ENCODE measurements at regions not wholly inside any gene's neighbourhood (a gene's known extent, or its start where the extent isn't known, plus 50 kb on each side); places are given as distances from the start of the nearest gene placed in this dataset.
A peak's percentile ranks its signal among the peaks of the same experiment; 100 is the strongest.

DNA sequence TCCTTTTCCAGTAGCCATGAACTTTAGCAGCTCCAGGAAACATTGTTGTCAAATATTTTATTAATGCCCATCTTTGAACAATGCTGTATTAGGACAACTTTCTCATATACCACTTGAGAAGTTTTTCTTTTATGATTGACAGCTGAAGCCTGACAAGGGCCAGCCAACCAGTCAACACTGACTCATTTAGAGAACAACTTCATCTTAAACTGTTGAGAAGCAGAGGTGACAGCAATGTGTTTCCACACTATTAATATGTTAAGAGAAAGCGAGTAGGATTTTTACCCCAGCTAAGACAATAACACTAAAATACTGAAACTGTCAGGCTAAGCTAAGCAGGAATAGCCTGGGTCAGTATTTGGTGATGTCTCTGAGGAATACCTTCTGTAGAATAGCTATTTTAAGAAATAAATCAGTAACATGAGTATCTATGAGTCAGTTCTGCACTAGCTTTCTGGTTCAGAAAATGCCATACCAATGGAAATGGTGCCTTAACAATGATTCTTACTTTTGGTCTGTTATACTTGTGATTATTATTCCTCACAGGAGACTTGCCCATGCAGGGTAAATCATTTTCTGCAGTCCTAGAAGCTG lies 168.8 kb upstream of the POT1 start:
- DNase-seq = no peak

DNA sequence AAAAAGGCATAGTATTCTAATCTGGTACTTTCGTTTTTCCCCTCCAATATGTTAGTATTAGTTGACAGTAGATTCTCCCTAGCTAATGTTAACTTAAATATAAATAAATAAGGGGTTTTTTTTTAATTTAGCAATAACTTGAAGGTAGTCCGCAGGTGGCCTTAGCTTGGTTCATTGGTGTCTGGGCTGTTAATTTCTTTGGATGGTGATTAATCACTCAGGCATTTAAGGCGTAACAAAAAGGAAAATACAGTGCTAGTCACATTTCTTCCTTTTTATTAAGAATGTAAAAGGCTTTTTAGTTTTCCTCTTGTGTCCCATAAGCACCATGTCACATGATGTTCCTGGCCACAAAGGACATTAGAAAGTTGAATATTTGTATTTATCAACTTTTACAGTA lies 161.0 kb upstream of the POT1 start:
- DNase-seq = no peak

DNA sequence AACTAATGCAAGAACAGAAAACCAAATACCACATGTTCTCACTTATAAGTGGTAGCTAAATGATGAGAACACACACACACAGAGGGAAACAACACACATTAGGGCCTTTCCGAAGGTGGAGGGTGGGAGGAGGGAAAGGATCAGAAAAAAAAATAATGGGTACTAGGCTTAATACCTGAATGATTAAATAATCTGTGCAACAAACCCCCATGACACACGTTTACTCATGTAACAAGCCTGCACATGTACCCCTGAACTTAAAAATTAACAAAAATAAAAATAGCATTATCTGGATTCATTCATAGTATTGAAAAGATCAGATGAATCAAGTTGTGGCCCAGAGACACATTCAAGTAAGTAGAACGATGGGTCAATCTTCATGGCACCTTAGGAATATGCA lies 159.5 kb upstream of the POT1 start:
- DNase-seq = no peak

DNA sequence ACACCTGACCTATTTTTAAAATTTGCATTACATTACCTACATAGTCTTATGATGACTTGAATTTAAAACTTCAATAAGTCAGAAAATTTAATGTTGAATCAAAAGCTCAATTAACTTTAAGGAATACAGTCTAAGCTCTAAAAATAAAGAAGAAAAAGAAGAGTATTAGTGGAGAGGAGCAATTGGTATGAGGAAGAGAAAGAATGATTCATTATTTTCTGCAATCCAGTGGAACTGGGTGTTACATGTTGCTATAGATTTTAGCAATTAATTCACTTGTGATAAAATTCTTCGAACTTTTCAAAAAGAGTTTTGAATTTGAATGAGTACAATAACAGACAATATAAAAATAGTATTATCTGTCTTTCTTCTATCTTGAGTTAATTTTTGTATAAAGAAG lies 158.9 kb upstream of the POT1 start:
- no peak for DNase-seq

DNA sequence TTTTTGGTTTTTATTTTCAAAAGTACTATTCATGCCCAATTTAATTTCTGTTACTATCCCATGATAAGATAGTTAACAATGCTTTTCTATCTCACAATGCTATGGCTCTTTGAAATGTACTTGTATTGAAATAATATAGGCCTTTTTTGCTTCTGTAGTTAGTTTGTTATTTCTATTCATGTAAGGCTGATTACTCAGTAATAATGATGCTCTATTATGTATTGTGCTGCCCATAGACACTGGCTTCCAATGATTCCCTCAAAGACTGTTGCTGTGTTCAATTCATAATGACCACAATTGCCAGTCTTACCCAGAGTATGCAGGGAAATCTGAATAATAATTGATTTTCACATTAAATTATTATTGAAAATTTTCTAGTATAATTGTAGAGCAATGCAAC lies 155.5 kb upstream of the POT1 start:
- DNase-seq = no peak

DNA sequence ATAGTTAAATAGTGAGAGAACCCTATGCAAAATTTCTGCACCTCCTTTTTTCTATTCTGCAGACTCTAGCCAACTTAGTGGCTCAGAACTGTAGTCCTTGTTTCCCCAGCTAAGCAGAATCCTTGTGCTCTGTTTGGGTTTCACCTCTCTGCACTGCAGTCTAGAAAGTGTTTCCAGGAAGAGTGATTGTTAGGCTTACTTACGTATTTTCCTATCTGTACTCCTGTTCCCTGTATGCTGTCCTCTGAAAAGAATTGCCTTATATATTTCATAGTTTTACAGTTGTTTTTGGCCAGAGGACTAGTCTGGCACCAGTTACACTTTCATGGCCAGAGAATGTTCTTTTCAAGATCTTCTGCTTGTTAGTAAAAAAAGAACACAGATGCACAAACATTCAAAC lies 154.6 kb upstream of the POT1 start:
- no peak for DNase-seq

DNA sequence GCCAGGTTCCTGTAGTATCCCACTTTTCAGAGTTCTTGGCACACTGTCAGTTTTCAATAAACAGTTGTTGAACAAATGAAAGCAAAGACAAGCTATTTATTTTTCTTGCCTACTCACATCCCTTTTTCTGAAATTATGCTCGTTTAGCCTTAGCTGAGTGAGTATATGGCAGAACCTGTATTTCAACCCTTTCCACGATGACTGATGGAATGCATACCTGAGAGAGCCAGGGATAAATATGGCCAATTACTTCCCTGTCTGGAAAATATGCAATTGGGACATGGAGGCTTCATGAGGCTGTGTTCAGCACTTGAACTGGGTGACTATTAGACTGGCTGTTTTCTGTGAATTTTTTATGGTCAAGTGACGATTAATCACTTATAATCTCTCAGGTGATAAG lies 144.5 kb upstream of the POT1 start:
- DNase-seq = no peak

DNA sequence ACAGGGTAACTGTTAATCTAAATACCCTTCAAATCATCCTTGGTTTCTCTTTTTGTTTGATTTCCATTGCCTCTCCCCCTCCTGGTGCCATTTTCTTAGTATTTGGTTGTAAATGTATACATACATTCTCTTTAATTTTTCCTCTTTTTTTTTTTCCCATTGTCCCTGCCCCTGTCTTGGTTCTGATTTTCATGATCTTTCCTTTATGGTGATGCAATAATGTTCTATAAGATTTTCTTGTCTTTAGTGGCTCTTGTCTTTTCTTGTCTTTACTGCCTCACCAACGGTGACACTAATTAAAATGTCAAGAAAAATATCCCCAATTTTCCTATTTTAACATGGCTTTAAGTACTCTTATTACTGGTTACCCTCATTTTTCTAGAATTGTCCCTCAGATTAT lies 135.9 kb upstream of the POT1 start:
- DNase-seq = no peak

DNA sequence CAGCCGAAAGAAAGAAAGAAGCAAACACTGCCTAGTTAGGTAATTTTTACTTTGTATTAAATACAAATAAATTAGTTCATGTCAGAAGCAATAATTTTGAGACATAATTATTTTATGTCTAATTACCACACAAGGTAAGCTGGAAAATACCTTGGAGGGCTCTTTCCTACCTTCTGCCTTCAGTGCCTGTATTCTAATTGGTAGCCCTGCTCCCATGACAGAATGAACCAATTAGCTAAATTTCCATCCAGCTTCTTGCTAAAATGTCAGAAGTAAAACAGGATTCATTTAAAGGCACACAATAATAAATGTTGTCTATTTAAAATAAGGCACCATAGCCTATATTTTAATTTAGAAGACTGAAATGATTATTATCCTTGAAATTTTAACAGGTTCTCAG lies 135.4 kb upstream of the POT1 start:
- no peak for DNase-seq

DNA sequence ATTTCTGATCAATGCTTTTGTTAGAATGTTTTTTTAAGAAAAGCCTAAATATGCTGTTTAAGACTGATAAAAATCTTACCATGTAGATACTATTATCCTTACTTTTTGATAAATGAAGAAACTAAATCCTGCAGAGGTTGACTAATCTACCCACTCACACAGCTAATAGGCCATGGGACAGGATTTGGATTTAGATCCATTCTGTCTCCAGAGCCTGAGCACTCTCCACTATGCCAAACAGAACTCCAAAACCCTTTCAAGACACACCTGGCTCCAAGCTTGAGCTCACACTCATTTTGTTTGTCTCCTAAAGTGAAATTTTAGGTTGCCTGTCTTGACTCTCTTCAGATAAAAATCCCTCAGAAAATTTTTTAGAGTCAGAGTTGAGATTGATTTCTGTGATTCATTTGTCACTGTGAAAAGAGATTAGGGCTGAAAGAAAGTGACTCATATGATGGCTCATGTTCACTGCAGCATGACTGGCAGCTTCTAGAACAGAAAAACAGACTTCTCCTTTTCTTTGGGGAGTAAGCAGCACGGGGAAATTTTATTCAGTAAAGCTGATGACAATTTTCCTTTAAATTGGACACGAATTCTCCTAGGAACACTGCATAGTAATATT lies 132.3 kb upstream of the POT1 start:
- peak; percentile 37 for DNase-seq

DNA sequence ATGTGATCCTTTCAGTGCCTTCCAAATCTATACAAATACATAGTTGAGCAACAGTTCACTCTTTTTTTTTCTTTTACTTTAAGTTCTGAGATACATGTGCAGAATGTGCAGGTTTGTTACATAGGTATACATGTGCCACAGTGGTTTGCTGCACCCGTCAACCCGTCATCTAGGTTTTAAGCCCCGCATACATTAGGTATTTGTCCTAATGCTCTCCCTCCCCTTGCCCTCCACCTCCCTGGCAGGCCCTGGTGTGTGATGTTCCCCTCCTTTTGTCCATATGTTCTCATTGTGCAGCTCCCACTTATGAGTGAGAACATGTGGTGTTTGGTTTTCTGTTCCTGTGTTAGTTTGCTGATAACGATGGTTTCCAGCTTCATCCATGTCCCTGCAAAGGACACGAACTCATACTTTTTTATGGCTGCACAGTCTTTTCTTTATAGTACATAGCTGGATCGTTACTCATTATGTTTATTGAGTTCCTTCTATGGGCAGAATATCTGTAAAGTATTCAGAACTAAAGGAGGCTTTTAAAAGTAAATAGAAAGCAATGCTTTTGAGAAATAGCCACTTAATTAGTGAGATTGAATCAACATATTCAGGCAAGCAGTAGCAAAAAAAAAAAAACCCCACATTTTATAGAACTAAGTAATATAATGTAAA lies 131.6 kb upstream of the POT1 start:
- DNase-seq = peak; percentile 20

DNA sequence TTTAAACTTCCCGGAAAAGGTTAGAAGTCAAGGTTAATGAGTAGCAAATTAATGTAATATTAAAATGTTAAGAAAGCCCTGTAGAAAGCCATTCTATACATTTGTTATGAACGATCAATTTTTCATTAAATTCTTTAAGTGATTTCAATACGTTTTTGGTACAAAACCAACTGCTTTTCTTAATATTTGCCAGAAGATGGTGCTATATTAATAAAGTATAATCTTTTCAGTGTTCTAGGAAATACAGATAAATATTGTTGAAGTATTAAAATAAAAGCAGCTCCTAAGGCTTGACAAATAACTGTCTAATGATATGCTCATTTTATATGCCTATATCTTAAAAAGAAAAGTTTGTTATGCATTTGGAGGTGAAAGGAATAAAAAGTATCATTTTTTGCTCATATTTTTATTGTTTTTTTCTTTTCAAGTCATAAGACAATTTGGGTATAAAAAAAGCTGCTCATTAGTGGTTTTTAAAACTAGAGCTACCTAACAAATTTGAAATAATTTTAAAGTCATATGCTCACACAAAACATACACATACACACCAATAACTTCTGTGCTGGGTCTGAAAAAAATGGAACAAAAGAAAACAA lies 130.3 kb upstream of the POT1 start:
- peak; percentile 8 for DNase-seq

DNA sequence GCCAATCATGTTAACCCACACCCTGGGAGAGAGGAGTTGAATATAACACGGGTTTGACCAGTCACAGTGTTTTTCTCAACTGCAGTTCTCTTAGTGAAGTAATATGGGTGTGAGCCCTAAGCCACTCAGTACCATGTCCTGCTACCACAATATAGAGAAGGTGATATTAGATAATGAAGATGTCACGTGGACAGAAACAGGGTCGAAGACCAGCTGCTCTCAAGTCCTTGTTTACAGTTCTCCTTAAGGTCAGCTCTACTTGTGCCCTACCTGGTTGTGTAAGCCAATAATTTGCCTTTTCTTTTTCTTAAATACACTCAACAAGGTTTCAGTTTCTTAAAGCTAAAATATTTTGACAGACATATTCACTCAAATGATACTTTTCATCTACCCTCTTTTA lies 128.3 kb upstream of the POT1 start:
- DNase-seq = no peak

DNA sequence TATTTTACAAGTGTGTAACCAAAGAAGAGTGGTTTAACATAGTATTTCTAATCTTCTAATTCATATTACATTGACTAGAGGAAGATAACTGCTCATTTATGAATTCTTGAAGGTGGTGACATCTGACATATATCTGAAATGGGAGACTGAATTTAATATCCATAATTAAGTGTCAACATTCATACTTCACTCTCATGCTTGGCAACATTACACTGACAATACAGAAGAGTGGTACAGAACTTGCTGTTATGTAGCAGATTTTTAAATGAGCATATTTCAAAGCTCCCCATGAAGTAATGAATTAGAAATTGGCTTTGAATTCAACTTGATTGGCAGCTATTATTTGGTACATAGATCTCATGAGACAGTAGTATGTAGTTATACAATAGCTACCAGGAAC lies 125.8 kb upstream of the POT1 start:
- no peak for DNase-seq

DNA sequence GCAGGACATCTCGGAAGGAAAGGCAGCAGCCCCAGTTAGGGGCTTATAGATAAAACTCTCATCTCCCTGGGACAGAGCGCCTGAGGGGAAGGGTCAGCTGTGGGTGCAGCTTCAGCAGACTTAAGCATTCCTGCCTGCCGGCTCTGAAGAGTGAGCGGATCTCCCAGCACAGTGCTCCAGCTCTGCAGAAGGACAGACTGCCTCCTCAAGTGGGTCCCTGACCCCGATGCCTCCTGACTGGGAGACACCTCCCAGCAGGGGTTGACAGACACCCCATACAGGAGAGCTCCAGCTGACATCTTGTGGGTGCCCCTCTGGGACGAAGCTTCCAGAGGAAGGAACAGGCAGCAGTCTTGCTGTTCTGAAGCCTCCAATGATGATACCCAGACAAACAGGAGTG lies 117.1 kb upstream of the POT1 start:
- no peak for DNase-seq

DNA sequence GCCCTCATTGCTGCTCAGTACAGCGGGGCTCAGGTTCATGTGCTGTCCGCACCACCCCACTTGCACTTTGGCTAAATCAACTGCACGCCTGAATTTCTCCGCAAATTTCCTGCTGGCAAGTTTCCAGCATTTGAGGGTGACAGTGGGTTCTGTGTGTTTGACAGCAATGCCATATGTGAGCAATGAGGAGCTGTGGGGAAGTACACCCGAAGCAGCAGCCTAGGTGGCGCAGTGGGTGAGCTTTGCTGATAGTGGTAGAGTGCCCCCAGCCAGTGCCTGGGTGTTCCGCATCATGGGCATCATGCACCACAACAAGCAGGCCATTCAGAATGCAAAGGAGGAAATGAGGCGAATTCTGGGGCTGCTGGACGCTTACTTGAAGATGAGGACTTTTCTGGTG lies 103.9 kb upstream of the POT1 start:
- DNase-seq = no peak

DNA sequence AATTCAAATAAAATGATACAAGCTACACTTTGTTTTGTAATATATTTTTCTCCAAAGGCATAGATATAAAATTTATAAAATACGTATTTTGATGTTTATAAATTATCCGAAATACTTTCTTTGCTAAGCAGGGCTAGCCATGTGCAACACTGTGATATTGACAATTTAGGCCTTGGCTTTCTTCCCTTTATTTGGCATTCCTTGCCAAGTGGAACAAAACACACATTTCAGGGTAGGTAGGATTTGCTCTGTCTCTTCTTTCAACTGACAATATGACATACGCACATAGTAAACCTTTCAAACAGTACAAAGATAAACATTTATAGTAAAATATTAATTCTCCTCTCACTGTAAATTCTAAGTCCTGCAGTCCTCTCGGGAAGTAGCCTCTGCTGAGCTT lies 103.3 kb upstream of the POT1 start:
- DNase-seq = no peak

DNA sequence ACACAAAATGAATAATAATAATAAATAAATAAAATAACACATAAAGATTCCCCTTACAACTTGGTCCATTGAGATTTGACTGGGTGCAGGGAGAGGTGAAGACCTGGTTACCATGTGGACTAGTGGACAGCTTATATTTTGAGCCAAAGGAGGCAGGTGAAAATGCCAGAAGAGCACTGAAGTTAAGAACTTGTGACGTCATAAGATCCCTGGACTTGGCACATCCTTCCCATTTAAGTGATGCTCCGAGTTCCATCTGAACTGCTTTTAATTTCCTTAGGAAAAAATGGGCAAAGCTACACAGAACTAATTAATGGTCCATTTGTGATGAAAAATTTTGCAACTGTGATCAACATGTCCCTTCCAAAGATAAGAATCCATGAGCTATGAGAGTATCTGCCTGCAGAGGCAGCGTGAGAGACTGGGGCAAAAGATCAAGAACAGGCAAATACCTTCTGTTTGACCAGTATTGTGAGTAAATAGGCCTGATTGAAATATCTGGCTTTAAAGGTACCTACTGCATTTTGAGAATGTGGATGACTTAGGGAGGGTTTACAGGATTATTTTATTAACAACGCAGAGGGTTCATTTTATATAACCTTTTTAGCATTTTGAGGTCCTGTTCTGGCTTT lies 101.2 kb upstream of the POT1 start:
- no peak for DNase-seq

DNA sequence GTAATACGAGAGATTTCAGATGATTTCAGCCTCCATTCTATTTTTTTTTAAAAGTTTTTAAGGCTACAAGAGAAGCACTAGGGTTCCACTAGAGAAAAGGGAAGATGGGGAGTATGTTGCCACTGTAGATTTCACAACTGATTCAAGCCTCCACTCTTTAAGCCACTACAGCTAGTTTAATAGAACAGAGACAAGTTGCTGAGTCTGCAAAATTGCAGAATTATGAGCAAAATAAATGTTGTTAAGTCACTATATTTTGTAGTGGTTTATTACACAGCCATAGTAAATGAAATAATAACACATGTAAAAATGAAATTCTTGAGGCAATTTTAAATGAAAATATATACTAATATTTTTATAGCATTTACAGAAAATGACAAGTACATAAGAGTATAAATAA lies 96.0 kb upstream of the POT1 start:
- DNase-seq = no peak

DNA sequence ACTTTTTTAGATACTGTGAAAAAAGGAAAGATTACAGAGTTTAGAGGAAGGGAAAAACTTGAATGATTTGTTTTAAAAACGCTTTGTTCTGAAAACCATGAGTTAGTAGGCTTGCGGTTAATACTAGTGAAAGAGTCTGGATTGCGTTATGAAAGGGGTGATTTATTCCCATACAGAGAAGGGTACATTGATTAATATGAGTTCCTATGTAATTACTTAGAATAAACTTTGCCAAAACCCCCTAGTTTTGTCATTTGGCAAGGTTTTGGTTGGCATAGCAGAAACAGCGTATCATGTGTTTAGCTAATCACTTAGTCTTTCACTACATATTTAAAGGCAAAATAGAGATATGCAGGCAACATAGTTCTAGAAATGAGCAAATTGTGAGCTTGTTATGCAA lies 91.2 kb upstream of the POT1 start:
- DNase-seq = no peak

DNA sequence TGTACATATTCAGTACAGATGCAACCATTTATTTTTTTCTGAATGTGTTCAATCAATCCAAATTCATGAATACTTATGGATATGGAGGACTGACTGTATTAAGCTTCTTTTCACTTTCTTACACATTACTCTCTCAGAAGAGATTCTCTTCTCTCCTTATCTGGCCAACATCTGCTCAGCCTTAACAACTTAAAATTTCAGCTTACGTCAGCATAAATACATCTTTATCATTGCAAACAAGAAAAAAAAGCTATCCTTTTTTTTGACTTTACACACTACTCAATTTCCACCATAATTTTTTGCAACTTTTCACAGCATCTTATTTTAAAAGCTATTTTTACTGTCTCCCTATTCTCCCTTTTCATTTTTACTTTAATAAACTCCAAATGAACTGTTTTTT lies 80.9 kb upstream of the POT1 start:
- DNase-seq = no peak

DNA sequence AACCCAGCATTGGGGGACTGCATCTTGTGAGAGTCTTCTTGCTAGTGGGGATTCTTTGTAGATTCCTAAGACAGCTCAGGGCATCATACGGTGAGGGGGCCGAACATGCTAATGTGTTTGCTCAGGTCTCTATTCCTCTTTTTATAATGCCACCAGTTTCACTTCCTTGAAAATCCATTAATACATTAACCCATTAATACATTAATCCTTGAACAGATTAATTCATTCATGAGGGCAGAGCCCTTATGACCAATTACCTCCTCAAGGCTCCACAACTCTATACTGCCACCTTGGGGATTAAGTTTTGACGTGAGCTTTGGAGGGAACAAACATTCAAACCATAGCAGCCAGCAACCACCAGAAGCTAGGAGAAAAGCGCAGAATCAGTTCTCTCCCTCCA lies 67.2 kb upstream of the POT1 start:
- DNase-seq = no peak

DNA sequence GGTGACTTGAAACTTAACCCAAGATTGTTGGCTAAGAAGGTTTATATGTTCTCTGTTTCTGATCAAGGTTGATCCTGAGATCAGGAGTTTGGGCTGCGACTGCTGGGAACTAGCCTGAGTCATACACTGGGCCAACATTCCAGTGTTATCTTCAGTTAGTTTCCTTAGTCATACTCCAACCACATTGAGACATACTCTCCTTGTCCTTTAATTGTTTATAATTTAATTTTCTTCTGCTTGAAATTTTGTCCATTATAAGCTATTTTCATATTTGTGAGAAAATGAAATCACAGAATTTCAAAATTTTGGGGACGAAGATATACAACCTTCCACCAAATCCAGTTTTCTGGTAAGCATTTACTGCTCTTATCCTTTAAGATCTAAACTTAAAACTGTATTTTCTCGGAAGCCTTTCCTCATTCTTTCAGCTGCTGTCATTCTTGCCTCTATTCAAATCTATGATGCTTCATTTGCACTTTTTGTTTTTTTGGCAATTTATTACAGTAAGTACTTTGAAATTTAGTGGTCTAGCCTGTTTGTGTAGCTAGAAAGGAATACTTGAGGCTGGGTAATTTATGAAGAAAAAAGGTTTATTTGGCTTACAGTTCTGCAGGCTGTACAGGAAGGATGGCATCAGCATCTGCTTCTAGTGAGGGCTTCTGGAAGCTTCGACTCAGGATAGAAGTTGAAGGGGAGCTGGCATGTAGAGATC lies 63.4 kb upstream of the POT1 start:
- DNase-seq = peak; percentile 50
